K562 (cell line): ENCODE measurements at regions not wholly inside any gene's neighbourhood (a gene's known extent, or its start where the extent isn't known, plus 50 kb on each side); places are given as distances from the start of the nearest gene placed in this dataset.

Experiments used
- ATAC-seq: fragments of 200-7000 bp; cut with Tn5 transposase; 3 replicates; pipeline ENCODE4 v1.9.1; 2020; ENCODE audit warnings: moderate library complexity
- BruUV-seq: library from RNA; stranded (reverse); fragments of 400-500 nt; replicated peaks from 2 replicates; lab custom pipeline; 2021; lab: Mats Ljungman, UMichigan
- CTCF ChIA-PET: fragments of 300-600 bp; formaldehyde crosslinking; extraction: SDS; loops from one replicate; lab custom pipeline; 2021; ENCODE audit warnings: low intra/inter-chr PET ratio; lab: Yijun Ruan, JAX
- POLR2A ChIA-PET: fragments of 300-600, 350-650 bp; sonication (Branson Sonifier 250); formaldehyde crosslinking; extraction: SDS; loops from one replicate; lab custom pipeline; 2021; ENCODE audit warnings: antibody characterized with exemption, inconsistent platforms; lab: Yijun Ruan, JAX
- DNase-seq, 4 experiments: peaks; one replicate each; pipeline versions ENCODE4 v3.0.0 to v3.0.0-alpha.2; 2011 to 2018; ENCODE audit warnings: low spot score in 3 of 4, mixed read lengths in 3 of 4; ENCODE audit errors: extremely low read depth in 1 of 4
- FAIRE-seq: peaks from 2 replicates; lab custom pipeline; 2011; peaks lifted over from hg19 to GRCh38; lab: Jason Lieb, UNC
- H2AFZ ChIP-seq: 2 replicates; pipeline ENCODE4 v1.6.0; 2011; ENCODE audit warnings: low read depth, low read length, control low read depth, inconsistent platforms
- H3K27ac ChIP-seq: fragments of 200-600 bp; 3 replicates; pipeline ENCODE4 v1.8.0; 2011; ENCODE audit warnings: low read depth, mild to moderate bottlenecking, control low read depth, inconsistent platforms, low read length, moderate library complexity, mixed read lengths; ENCODE audit errors: extremely low read depth
- H3K27me3 ChIP-seq, 2 experiments: fragments of 300-600 bp in 1 of 2; 2 replicates in 1 of 2; 3 replicates in 1 of 2; pipeline versions ENCODE4 v1.6.0 to v1.8.0; 2011; ENCODE audit warnings: inconsistent platforms in 2 of 2, low read length in 2 of 2, mild to moderate bottlenecking in 1 of 2, mixed read lengths in 1 of 2, moderate library complexity in 1 of 2; ENCODE audit not compliant: control insufficient read depth in 2 of 2, insufficient read depth in 2 of 2
- H3K36me3 ChIP-seq: fragments of 300-600 bp; 3 replicates; pipeline ENCODE4 v1.8.0; 2011; ENCODE audit warnings: mild to moderate bottlenecking, low read length, inconsistent platforms; ENCODE audit not compliant: control insufficient read depth, insufficient read depth
- H3K4me1 ChIP-seq, 2 experiments: fragments of 200-600 bp in 1 of 2; replicated peaks in 1 of 2; 2 replicates in 1 of 2; 3 replicates in 1 of 2; pipeline versions ENCODE4 v1.5.1 to v1.8.0; 2011; ENCODE audit warnings: inconsistent platforms in 2 of 2, low read length in 2 of 2, mild to moderate bottlenecking in 1 of 2, mixed read lengths in 1 of 2, moderate library complexity in 1 of 2; ENCODE audit not compliant: control insufficient read depth in 2 of 2, insufficient read depth in 2 of 2
- H3K4me2 ChIP-seq: 2 replicates; pipeline ENCODE4 v1.6.1; 2011; ENCODE audit warnings: low read length, control low read depth, inconsistent platforms, mixed read lengths; ENCODE audit not compliant: insufficient read depth
- H3K4me3 ChIP-seq: fragments of 200-600 bp; sonication (generic), shearing (Covaris generic); 2 replicates; pipeline ENCODE4 v1.5.1; 2016; ENCODE audit warnings: control low read depth, inconsistent platforms
- H3K79me2 ChIP-seq: fragments of 200-600 bp; 3 replicates; pipeline ENCODE4 v1.8.0; 2011; ENCODE audit warnings: low read length, inconsistent platforms; ENCODE audit not compliant: control insufficient read depth, insufficient read depth
- H3K9ac ChIP-seq, 2 experiments: 2 replicates each; pipeline versions ENCODE4 v1.6.0 to v1.6.1; 2011; ENCODE audit warnings: low read depth in 2 of 2, low read length in 2 of 2, control low read depth in 1 of 2, inconsistent platforms in 1 of 2, mild to moderate bottlenecking in 1 of 2, mixed read lengths in 1 of 2; ENCODE audit not compliant: insufficient read depth in 1 of 2
- H3K9me1 ChIP-seq: one replicate; pipeline ENCODE4 v1.6.0; 2011; ENCODE audit warnings: inconsistent platforms, mild to moderate bottlenecking, low read length, moderate library complexity; ENCODE audit not compliant: control insufficient read depth, insufficient read depth
- H3K9me3 ChIP-seq: replicated peaks from 2 replicates; pipeline ENCODE4 v1.5.1; 2011; ENCODE audit warnings: low read depth, low read length, inconsistent platforms; ENCODE audit not compliant: control insufficient read depth, insufficient read depth
- H4K20me1 ChIP-seq: replicated peaks from 2 replicates; pipeline ENCODE4 v1.6.1; 2011; ENCODE audit warnings: low read length, inconsistent platforms, mixed read lengths; ENCODE audit not compliant: control insufficient read depth, insufficient read depth
- CREB3L1 ChIP-seq: fragments of 450-650 bp; IDR thresholded peaks from 2 replicates; pipeline ENCODE4 v1.6.1; 2014; ENCODE audit warnings: low read depth, mild to moderate bottlenecking, moderate library complexity, borderline replicate concordance
- GTF3C2 ChIP-seq: IDR thresholded peaks from 3 replicates; pipeline ENCODE4 v1.6.1; 2011; ENCODE audit warnings: borderline replicate concordance, mild to moderate bottlenecking, moderate library complexity; ENCODE audit not compliant: insufficient read length; ENCODE audit errors: extremely low read depth
- HNRNPLL ChIP-seq: fragments of 200-400 bp; formaldehyde crosslinking; IDR thresholded peaks from 2 replicates; pipeline ENCODE4 v1.6.1; 2017; ENCODE audit warnings: low read length, low read depth, mild to moderate bottlenecking; ENCODE audit not compliant: poor library complexity, severe bottlenecking
- IRF9 ChIP-seq: fragments of 450-650 bp; IDR thresholded peaks from 2 replicates; pipeline ENCODE4 v1.6.1; 2016; ENCODE audit warnings: missing biosample characterization, missing genetic modification characterization
- KLF10 ChIP-seq: fragments of 250-450 bp; sonication (Bioruptor Pico); IDR thresholded peaks from 2 replicates; pipeline ENCODE4 v1.6.1; 2021; ENCODE audit warnings: matching md5 sums
- NKRF ChIP-seq: fragments of 450-650 bp; IDR thresholded peaks from 2 replicates; pipeline ENCODE4 v1.6.1; 2016; ENCODE audit warnings: borderline replicate concordance
- SRSF9 ChIP-seq: fragments of 200-400 bp; formaldehyde crosslinking; IDR thresholded peaks from 2 replicates; pipeline ENCODE4 v1.6.1; 2017; ENCODE audit warnings: low read depth, low read length, borderline replicate concordance
- USF1 ChIP-seq: sonication (generic); formaldehyde crosslinking; IDR thresholded peaks from 2 replicates; pipeline ENCODE4 v1.9.0; 2022; ENCODE audit warnings: mild to moderate bottlenecking, missing genetic modification reagents
- ZNF280A ChIP-seq: fragments of 450-650 bp; IDR thresholded peaks from 2 replicates; pipeline ENCODE4 v1.6.1; 2018; ENCODE audit warnings: mild to moderate bottlenecking, low read depth; ENCODE audit not compliant: partially characterized antibody
- ZNF347 ChIP-seq: fragments of 450-650 bp; formaldehyde crosslinking; IDR thresholded peaks from 2 replicates; pipeline ENCODE4 v1.4.0; 2020; ENCODE audit warnings: low read depth, mild to moderate bottlenecking, moderate library complexity
- WGBS: fragments of 100-300 bp; shearing (Covaris generic); methylation state at CpG from one replicate; pipeline ENCODE4 v1.1.6; 2016; ENCODE audit warnings: low coverage, mixed read lengths; ENCODE audit not compliant: insufficient coverage; ENCODE audit errors: missing lambda C conversion rate; 5-methylcytosine and 5-hydroxymethylcytosine counted together
- in situ Hi-C: fragments of 300-500 bp; cut with MboI; formaldehyde crosslinking; loops from 4 replicates; pipeline ENCODE4 v1.15.0; 2018; ENCODE audit warnings: inconsistent platforms, mixed read lengths
- intact Hi-C: fragments of 100-400 bp; cut with micrococcal nuclease; formaldehyde crosslinking; loops from 2 replicates; pipeline ENCODE4 v1.14.2; 2022

- CTCF ChIA-PET: no interaction called here
- in situ Hi-C loops: no loop called here
- Histone ChIP-seq H3K9ac (no peak overlapping the region), H3K27ac (no peak overlapping the region), H2AFZ (no peak overlapping the region), H3K9me3 (no peaks in the 10 kb centered on the region), H3K4me2 (no peak overlapping the region), H3K27me3 (peaks cover 0 to 42% of the 10 kb centered on the region in 2 experiments; a peak in 2 of 5 replicates), H3K36me3 (no peaks in the 10 kb centered on the region), H3K4me1 (no peaks in the 10 kb centered on the region), H4K20me1 (no peaks in the 10 kb centered on the region; the same call in 1 of the 2 replicates), H3K4me3 (no peak overlapping the region), H3K9me1 (no peaks in the 10 kb centered on the region), H3K79me2 (no peaks in the 10 kb centered on the region)
- no peak for DNase-seq
- POLR2A ChIA-PET: no interaction called here
- ATAC-seq: no peak
- intact Hi-C loops: no loop called here
- BruUV-seq: no TSS peak
- WGBS: 0% methylated on average over 15 of the region's 23 CpGs
- no peak for FAIRE-seq
- TF ChIP-seq IRF9 (tag) (no peak), CREB3L1 (no peak), GTF3C2 (no peak), SRSF9 (no peak), ZNF280A (no peak), ZNF347 (CRISPR knock-in tag) (no peak), NKRF (no peak), USF1 (no peak), HNRNPLL (no peak), KLF10 (CRISPR knock-in tag) (no peak)
Measured at GRCh38 chr10:131811630-131812403, 89.0 kb upstream of the PPP2R2D start.
